ENCODE measurements at regions not wholly inside any gene's neighbourhood (a gene's known extent, or its start where the extent isn't known, plus 50 kb on each side); places are given as distances from the start of the nearest gene placed in this dataset.

DNA sequence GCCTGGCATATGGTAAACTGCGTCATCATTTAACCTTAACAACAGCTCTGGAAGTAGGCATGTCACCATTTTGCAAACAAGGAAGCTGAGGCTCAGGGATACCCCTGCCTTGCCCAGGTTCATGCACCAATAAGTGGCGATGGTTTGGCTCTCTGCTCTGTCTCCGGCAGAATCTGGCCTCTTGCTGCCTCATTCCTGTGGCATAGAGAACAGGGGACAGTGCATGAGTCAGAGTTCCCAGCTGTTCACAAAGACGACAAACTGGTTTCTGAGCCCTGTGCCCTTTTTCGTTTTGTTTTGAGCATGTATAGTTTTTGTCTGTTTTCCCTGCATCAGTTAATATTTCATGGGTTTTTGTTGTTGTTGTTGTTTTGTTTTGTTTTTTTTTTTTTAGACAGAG is 236.8 kb downstream of the OPA1 start:
- Histone ChIP-seq H3K9me3 (ENCODE audit: insufficient read depth in 2 of 2, low read depth in 1 of 2, low read length in 1 of 2) (no peaks in the 10 kb centered on the region), H2AK5ac (ENCODE audit: low read depth, low read length) (no peak overlapping the region), H3K4ac (replicated peaks; ENCODE audit: insufficient read length, low read depth, low read length) (no peak overlapping the region), H4K91ac (replicated peaks; ENCODE audit: insufficient read length, low read length) (no peak overlapping the region), H3K4me2 (ENCODE audit: insufficient read depth in 1 of 2, low read depth in 2 of 2, low read length in 2 of 2) (no peak overlapping the region), H2BK5ac (ENCODE audit: low read depth, low read length) (no peak overlapping the region), H3K36me3 (ENCODE audit: control insufficient read depth in 2 of 4, insufficient read depth in 4 of 4, low read length in 3 of 4) (no peaks in the 10 kb centered on the region), H4K5ac (ENCODE audit: insufficient read length, low read depth, low read length) (no peak overlapping the region), H2BK120ac (replicated peaks; ENCODE audit: low read depth, low read length) (no peak overlapping the region), H2BK12ac (ENCODE audit: low read depth, low read length) (no peak overlapping the region), H2BK15ac (ENCODE audit: low read length) (no peak overlapping the region), H3K14ac (ENCODE audit: insufficient read length) (no peak overlapping the region), H3K9ac (replicated peaks in 1 of 4; ENCODE audit: extremely low read depth in 1 of 4, low read depth in 3 of 4, low read length in 3 of 4) (no peak overlapping the region), H3K27me3 (replicated peaks in 1 of 4; ENCODE audit: control insufficient read depth in 3 of 4, extremely low read depth in 1 of 4, insufficient read depth in 3 of 4, low read length in 3 of 4) (peaks cover 0 to 5% (median 0%) of the 10 kb centered on the region in 4 experiments; a peak in 2 of 7 replicates), H4K8ac (ENCODE audit: extremely low read depth, insufficient read depth, low read length) (no peak overlapping the region), H3K56ac (replicated peaks; ENCODE audit: insufficient read length, low read depth, low read length) (no peak overlapping the region), H3K23ac (ENCODE audit: insufficient read length) (no peak overlapping the region), H3K79me1 (ENCODE audit: low read depth, low read length) (no peaks in the 10 kb centered on the region), H3K23me2 (ENCODE audit: low read depth, low read length) (no peaks in the 10 kb centered on the region), H2AFZ (ENCODE audit: low read length) (no peak overlapping the region), H2BK20ac (ENCODE audit: low read length) (no peak overlapping the region), H4K20me1 (replicated peaks in 1 of 2; ENCODE audit: control insufficient read depth in 1 of 2, insufficient read depth in 2 of 2, low read length in 2 of 2) (no peaks in the 10 kb centered on the region), H3K18ac (ENCODE audit: extremely low read depth, low read length) (no peak overlapping the region), H3K27ac (ENCODE audit: low read depth, low read length) (no peak overlapping the region), H3K79me2 (ENCODE audit: control insufficient read depth in 1 of 2, insufficient read depth in 2 of 2, low read length in 2 of 2) (no peaks in the 10 kb centered on the region), H3K4me1 (replicated peaks in 1 of 4; ENCODE audit: control insufficient read depth in 3 of 4, insufficient read depth in 4 of 4, low read length in 3 of 4) (peaks cover 0 to 14% (median 11%) of the 10 kb centered on the region in 4 experiments; a peak in 3 of 7 replicates), H3K4me3 (ENCODE audit: extremely low read depth in 1 of 4, insufficient read depth in 2 of 4, low read depth in 3 of 4, low read length in 4 of 4) (no peak overlapping the region)
- ChIA-PET POLR2A (ENCODE audit: partially characterized antibody) (no interaction called here), CTCF (ENCODE audit: partially characterized antibody) (interaction anchor here (1.1 to 1.3 kb wide), 2 partner anchors 11 to 16 kb away, joined by 3 read pairs; no protein-coding TSS in a partner anchor)
- 85% methylated on average over 5 of the region's 5 CpGs; no CpG with 5 or more reads in 1 of the 2 experiments for WGBS, 2 experiments (ENCODE audit: extremely low coverage in 1 of 2, insufficient coverage in 1 of 2, insufficient read length in 1 of 2, insufficient replicate concordance in 2 of 2, low coverage in 1 of 2, low lambda C conversion rate in 2 of 2, missing lambda C conversion rate in 1 of 2)
- DNase-seq (ENCODE audit: low read depth in 1 of 2, low spot score in 2 of 2), result no peak
- FAIRE-seq, result no peak
- TF ChIP-seq GTF2F1 (IDR thresholded peaks at IDR 0.05; ENCODE audit: borderline replicate concordance, low read depth, low read length) (no peak), EP300 (IDR thresholded peaks at IDR 0.05; ENCODE audit: borderline replicate concordance in 1 of 2, low read depth in 2 of 2, low read length in 2 of 2) (no peak), EZH2 (IDR thresholded peaks at IDR 0.05; ENCODE audit: low read depth, low read length, severe bottlenecking) (no peak), POLR2A (IDR thresholded peaks at IDR 0.05; ENCODE audit: control extremely low read depth in 1 of 2, low read depth in 2 of 2, low read length in 2 of 2) (no peak), TEAD4 (IDR thresholded peaks at IDR 0.05; ENCODE audit: low read depth, low read length) (no peak), ZNF274 (IDR thresholded peaks at IDR 0.05; ENCODE audit: borderline replicate concordance, extremely low read depth, low read length) (no peak), BCL11A (IDR thresholded peaks at IDR 0.05; ENCODE audit: low read depth in 2 of 2, low read length in 2 of 2) (no peak), SIX5 (IDR thresholded peaks at IDR 0.05; ENCODE audit: low read depth, low read length) (no peak), FOSL1 (IDR thresholded peaks at IDR 0.05; ENCODE audit: insufficient read depth, low read depth, low read length) (no peak), RXRA (IDR thresholded peaks at IDR 0.05; ENCODE audit: insufficient read depth, low read depth, low read length) (no peak), CHD2 (IDR thresholded peaks at IDR 0.05; ENCODE audit: low read length) (no peak), CEBPB (IDR thresholded peaks at IDR 0.05; ENCODE audit: low read depth, low read length) (no peak), HDAC2 (IDR thresholded peaks at IDR 0.05; ENCODE audit: borderline replicate concordance in 1 of 2, low read depth in 2 of 2, low read length in 2 of 2) (no peak)
- TF ChIP-seq, protein P1, sequence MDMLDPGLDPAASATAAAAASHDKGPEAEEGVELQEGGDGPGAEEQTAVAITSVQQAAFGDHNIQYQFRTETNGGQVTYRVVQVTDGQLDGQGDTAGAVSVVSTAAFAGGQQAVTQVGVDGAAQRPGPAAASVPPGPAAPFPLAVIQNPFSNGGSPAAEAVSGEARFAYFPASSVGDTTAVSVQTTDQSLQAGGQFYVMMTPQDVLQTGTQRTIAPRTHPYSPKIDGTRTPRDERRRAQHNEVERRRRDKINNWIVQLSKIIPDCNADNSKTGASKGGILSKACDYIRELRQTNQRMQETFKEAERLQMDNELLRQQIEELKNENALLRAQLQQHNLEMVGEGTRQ (IDR thresholded peaks at IDR 0.05; ENCODE audit: low read length), result no peak

All from H1 (cell line).